GM21619 (cell line): ENCODE measurements at regions not wholly inside any gene's neighbourhood (a gene's known extent, or its start where the extent isn't known, plus 50 kb on each side); places are given as distances from the start of the nearest gene placed in this dataset.

Experiments
- ATAC-seq: cut with Tn5 transposase; IDR thresholded peaks from one replicate; pipeline ENCODE4 v1.9.1; 2021; ENCODE audit not compliant: unreplicated experiment

GRCh38 chr11:22497474-22497873 lies 128.1 kb downstream of the FANCF start:
- ATAC-seq = no peak

GRCh38 chr11:22491555-22492225 lies 133.9 kb downstream of the FANCF start:
- no peak for ATAC-seq

- ATAC-seq = no peak
These were observed 142.0 kb downstream of the SLC17A6 start for GRCh38 chr11:22479971-22480720.

GRCh38 chr11:22479208-22479607 lies 141.0 kb downstream of the SLC17A6 start:
- ATAC-seq = no peak

- ATAC-seq = no peak
These were observed 140.0 kb downstream of the SLC17A6 start for GRCh38 chr11:22478169-22478568.

GRCh38 chr11:22477312-22477711 lies 139.1 kb downstream of the SLC17A6 start:
- ATAC-seq = no peak

GRCh38 chr11:22476589-22476988 lies 138.4 kb downstream of the SLC17A6 start:
- ATAC-seq = no peak

- no peak for ATAC-seq
These were observed 136.4 kb downstream of the SLC17A6 start for GRCh38 chr11:22474616-22475015.

GRCh38 chr11:22473586-22473985 lies 135.4 kb downstream of the SLC17A6 start:
- no peak for ATAC-seq

- ATAC-seq = no peak
These were observed 134.1 kb downstream of the SLC17A6 start for GRCh38 chr11:22472306-22472705.

- ATAC-seq = no peak
These were observed 133.2 kb downstream of the SLC17A6 start for GRCh38 chr11:22471385-22471784.

- ATAC-seq = no peak
These were observed 129.6 kb downstream of the SLC17A6 start for GRCh38 chr11:22467741-22468140.

- ATAC-seq = no peak
These were observed 129.1 kb downstream of the SLC17A6 start for GRCh38 chr11:22467248-22467647.

GRCh38 chr11:22466809-22467208 lies 128.6 kb downstream of the SLC17A6 start:
- no peak for ATAC-seq

- ATAC-seq = no peak
These were observed 128.2 kb downstream of the SLC17A6 start for GRCh38 chr11:22466351-22466750.

- ATAC-seq = no peak
These were observed 127.4 kb downstream of the SLC17A6 start for GRCh38 chr11:22465620-22466019.

- no peak for ATAC-seq
These were observed 123.4 kb downstream of the SLC17A6 start for GRCh38 chr11:22461626-22462025.

- ATAC-seq = no peak
These were observed 122.0 kb downstream of the SLC17A6 start for GRCh38 chr11:22460181-22460580.

- no peak for ATAC-seq
These were observed 120.9 kb downstream of the SLC17A6 start for GRCh38 chr11:22459048-22459447.

- no peak for ATAC-seq
These were observed 120.0 kb downstream of the SLC17A6 start for GRCh38 chr11:22458161-22458560.

GRCh38 chr11:22456993-22457762 lies 119.0 kb downstream of the SLC17A6 start:
- ATAC-seq = no peak
